Mesendoderm (in vitro differentiated cells): ENCODE measurements at regions not wholly inside any gene's neighbourhood (a gene's known extent, or its start where the extent isn't known, plus 50 kb on each side); places are given as distances from the start of the nearest gene placed in this dataset.

ENCODE experiments used
- DNase-seq: peaks from one replicate; pipeline ENCODE4 v3.0.0; 2013
- H2AK5ac ChIP-seq: 2 replicates; pipeline ENCODE4 v1.6.1; 2013; ENCODE audit warnings: low read length, inconsistent platforms
- H2BK120ac ChIP-seq: 2 replicates; pipeline ENCODE4 v1.6.1; 2013; ENCODE audit warnings: low read depth, mild to moderate bottlenecking, low read length, moderate library complexity, mixed read lengths
- H2BK15ac ChIP-seq: replicated peaks from 2 replicates; pipeline ENCODE4 v1.6.1; 2013; ENCODE audit warnings: low read depth, mild to moderate bottlenecking, moderate library complexity
- H2BK5ac ChIP-seq: 2 replicates; pipeline ENCODE4 v1.6.1; 2013; ENCODE audit warnings: low read length, inconsistent platforms
- H3K18ac ChIP-seq: 2 replicates; pipeline ENCODE4 v1.6.1; 2013; ENCODE audit warnings: mild to moderate bottlenecking, low read length, mixed read lengths
- H3K23ac ChIP-seq: one replicate; pipeline ENCODE4 v1.6.1; 2013; ENCODE audit warnings: low read length
- H3K27ac ChIP-seq: 2 replicates; pipeline ENCODE4 v1.5.1; 2013; ENCODE audit warnings: low read depth, mild to moderate bottlenecking, inconsistent platforms, low read length, moderate library complexity
- H3K27me3 ChIP-seq: 2 replicates; pipeline ENCODE4 v1.6.1; 2013; ENCODE audit warnings: low read length, control low read depth, mild to moderate bottlenecking, inconsistent platforms; ENCODE audit not compliant: insufficient read depth, poor library complexity
- H3K36me3 ChIP-seq: 2 replicates; pipeline ENCODE4 v1.6.1; 2013; ENCODE audit warnings: low read length, inconsistent platforms; ENCODE audit not compliant: control insufficient read depth, insufficient read depth
- H3K4ac ChIP-seq: one replicate; pipeline ENCODE4 v1.6.1; 2013; ENCODE audit warnings: low read depth, mild to moderate bottlenecking, low read length, moderate library complexity
- H3K4me1 ChIP-seq: 2 replicates; pipeline ENCODE4 v1.6.1; 2013; ENCODE audit warnings: low read depth, low read length, inconsistent platforms; ENCODE audit not compliant: control insufficient read depth
- H3K4me2 ChIP-seq: 2 replicates; pipeline ENCODE4 v1.6.1; 2013; ENCODE audit warnings: low read length
- H3K4me3 ChIP-seq: 2 replicates; pipeline ENCODE4 v1.5.1; 2013; ENCODE audit warnings: mild to moderate bottlenecking, low read length
- H3K56ac ChIP-seq: one replicate; pipeline ENCODE4 v1.6.1; 2013; ENCODE audit warnings: low read length
- H3K79me1 ChIP-seq: 2 replicates; pipeline ENCODE4 v1.6.1; 2013; ENCODE audit warnings: low read length, inconsistent platforms
- H3K79me2 ChIP-seq: 2 replicates; pipeline ENCODE4 v1.6.1; 2013; ENCODE audit warnings: mild to moderate bottlenecking, low read length; ENCODE audit not compliant: control insufficient read depth, insufficient read depth
- H3K9ac ChIP-seq: 2 replicates; pipeline ENCODE4 v1.6.1; 2013; ENCODE audit warnings: low read length, inconsistent platforms
- H4K5ac ChIP-seq: one replicate; pipeline ENCODE4 v1.6.1; 2013; ENCODE audit warnings: low read length
- H4K8ac ChIP-seq: one replicate; pipeline ENCODE4 v1.6.1; 2013; ENCODE audit warnings: low read depth, mild to moderate bottlenecking, control low read depth, low read length, moderate library complexity
- WGBS: extraction: QIAGEN DNeasy Blood & Tissue Kit; methylation state at CpG from one replicate; pipeline ENCODE4 v1.1.7; 2013; ENCODE audit warnings: low lambda C conversion rate, missing lambda C conversion rate; ENCODE audit not compliant: insufficient coverage; ENCODE audit errors: extremely low coverage; 5-methylcytosine and 5-hydroxymethylcytosine counted together

DNA sequence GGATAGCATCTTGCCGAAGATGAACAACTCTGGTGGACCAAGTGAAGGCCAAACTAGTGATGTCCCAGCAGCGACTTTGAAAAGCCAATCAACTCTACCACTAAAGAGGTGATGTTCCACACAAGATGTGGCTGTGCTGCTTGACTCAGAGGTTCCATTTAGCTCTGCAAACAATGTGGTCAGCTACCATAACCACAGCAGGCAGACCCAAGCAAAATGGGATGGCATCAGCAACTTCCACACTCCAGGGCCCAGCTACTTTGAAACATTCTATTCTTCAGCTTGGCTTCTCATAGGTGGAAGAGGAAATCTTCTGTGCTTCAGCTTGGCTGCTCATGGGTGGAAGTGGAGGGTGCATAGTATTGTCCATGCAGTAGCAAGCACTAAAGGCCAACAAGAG, 70.5 kb downstream of the IRX2 start:
- Histone ChIP-seq H2BK5ac (no peak overlapping the region), H2BK15ac (no peak overlapping the region), H3K4ac (no peak overlapping the region), H3K18ac (no peak overlapping the region), H3K79me1 (no peaks in the 10 kb centered on the region), H3K79me2 (no peaks in the 10 kb centered on the region), H3K4me3 (no peak overlapping the region), H3K56ac (no peak overlapping the region), H3K36me3 (no peaks in the 10 kb centered on the region), H3K27ac (no peak overlapping the region), H4K5ac (no peak overlapping the region), H2AK5ac (no peak overlapping the region), H3K23ac (no peak overlapping the region), H3K27me3 (no peaks in the 10 kb centered on the region), H2BK120ac (no peak overlapping the region), H3K4me1 (no peaks in the 10 kb centered on the region), H3K9ac (no peak overlapping the region), H4K8ac (no peak overlapping the region), H3K4me2 (no peak overlapping the region)
- no CpG with 5 or more reads among the region's 2 CpGs for whole genome bisulfite sequencing
- no peak for DNase-seq

DNA sequence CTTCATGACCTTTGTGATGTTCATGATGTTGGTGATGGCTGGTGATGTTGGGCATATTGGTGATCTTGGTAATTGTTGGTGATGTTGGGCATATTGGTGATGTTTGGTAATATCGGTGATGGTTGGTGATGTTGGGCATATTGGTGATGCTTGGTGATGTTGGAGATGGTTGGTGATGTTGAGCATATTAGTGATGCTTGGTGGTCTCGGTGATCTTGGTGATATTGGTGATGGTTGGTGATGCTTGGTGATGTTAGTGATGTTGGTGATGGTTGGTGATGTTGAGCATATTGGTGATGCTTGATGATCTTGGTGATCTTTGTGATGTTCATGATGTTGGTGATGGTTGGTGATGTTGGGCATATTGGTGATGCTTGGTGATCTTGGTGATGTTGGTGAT, 73.8 kb downstream of the IRX2 start:
- Histone ChIP-seq H2AK5ac (no peak overlapping the region), H3K9ac (no peak overlapping the region), H4K5ac (no peak overlapping the region), H4K8ac (no peak overlapping the region), H3K27ac (no peak overlapping the region), H2BK15ac (no peak overlapping the region), H3K23ac (no peak overlapping the region), H3K27me3 (no peaks in the 10 kb centered on the region), H3K79me1 (no peaks in the 10 kb centered on the region), H3K36me3 (no peaks in the 10 kb centered on the region), H2BK120ac (no peak overlapping the region), H3K4me3 (no peak overlapping the region), H3K56ac (no peak overlapping the region), H2BK5ac (no peak overlapping the region), H3K18ac (no peak overlapping the region), H3K79me2 (no peaks in the 10 kb centered on the region), H3K4ac (no peak overlapping the region), H3K4me1 (no peaks in the 10 kb centered on the region), H3K4me2 (no peak overlapping the region)
- WGBS = no CpG with 5 or more reads among the region's 2 CpGs
- DNase-seq = no peak

DNA sequence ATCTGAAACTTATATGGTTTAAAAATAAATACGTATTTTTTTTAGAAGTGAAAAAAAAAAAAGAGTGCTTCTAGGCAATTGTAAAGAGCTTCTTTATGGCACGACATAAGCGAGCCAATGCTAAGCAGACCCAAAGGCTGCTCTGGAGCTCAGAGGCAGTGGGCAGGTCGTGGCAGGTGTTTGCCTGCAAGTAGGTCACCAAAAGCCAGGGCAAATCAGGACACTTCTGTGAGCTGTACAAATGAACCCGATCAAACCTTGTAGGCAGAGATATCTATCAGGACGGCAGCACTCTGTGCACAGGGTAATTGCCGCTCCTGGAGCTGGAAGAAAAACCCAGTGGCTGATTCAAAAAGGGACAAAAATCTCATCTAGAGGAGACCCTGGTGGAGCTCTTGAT, 75.9 kb downstream of the IRX2 start:
- no peak overlapping the region for H3K4me3 ChIP-seq
- H3K36me3 ChIP-seq = no peaks in the 10 kb centered on the region
- no peak overlapping the region for H3K23ac ChIP-seq
- no CpG with 5 or more reads among the region's 7 CpGs for WGBS
- DNase-seq = no peak
- H3K4me2 ChIP-seq = no peak overlapping the region
- H4K8ac ChIP-seq = no peak overlapping the region
- no peak overlapping the region for H3K27ac ChIP-seq
- no peak overlapping the region for H3K18ac ChIP-seq
- H2AK5ac ChIP-seq = no peak overlapping the region
- no peak overlapping the region for H2BK5ac ChIP-seq
- no peaks in the 10 kb centered on the region for H3K79me2 ChIP-seq
- H3K9ac ChIP-seq = no peak overlapping the region
- no peak overlapping the region for H4K5ac ChIP-seq
- no peak overlapping the region for H2BK15ac ChIP-seq
- H3K4me1 ChIP-seq = no peaks in the 10 kb centered on the region
- H2BK120ac ChIP-seq = no peak overlapping the region
- H3K56ac ChIP-seq = no peak overlapping the region
- no peaks in the 10 kb centered on the region for H3K79me1 ChIP-seq
- no peak overlapping the region for H3K4ac ChIP-seq
- no peaks in the 10 kb centered on the region for H3K27me3 ChIP-seq

DNA sequence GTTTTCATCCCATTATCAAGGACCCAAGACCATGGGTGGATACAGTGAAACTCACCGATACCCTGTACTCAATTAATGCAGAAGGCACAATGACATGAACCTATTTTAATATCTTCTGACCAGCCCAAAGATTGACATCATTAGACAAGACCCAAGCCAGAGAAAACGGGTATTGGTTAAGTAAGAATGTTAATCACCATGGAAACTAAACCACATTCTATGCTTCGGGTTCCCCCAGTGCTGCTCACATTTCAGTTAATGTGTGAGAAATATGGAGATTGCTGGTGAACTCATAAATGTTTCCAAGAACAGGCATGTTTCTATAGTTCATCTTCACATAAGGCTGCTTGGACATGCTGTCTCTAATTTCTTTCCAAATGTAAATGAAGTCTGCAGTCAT, 77.0 kb downstream of the IRX2 start:
- H3K79me1 ChIP-seq = no peaks in the 10 kb centered on the region
- H3K56ac ChIP-seq = no peak overlapping the region
- no peaks in the 10 kb centered on the region for H3K27me3 ChIP-seq
- H3K4me2 ChIP-seq = no peak overlapping the region
- no peak overlapping the region for H2BK15ac ChIP-seq
- no peaks in the 10 kb centered on the region for H3K79me2 ChIP-seq
- DNase-seq = no peak
- no peak overlapping the region for H3K27ac ChIP-seq
- no peaks in the 10 kb centered on the region for H3K36me3 ChIP-seq
- no peak overlapping the region for H3K4me3 ChIP-seq
- no peak overlapping the region for H3K18ac ChIP-seq
- H3K4ac ChIP-seq = no peak overlapping the region
- no peak overlapping the region for H2AK5ac ChIP-seq
- H3K23ac ChIP-seq = no peak overlapping the region
- H2BK5ac ChIP-seq = no peak overlapping the region
- H3K9ac ChIP-seq = no peak overlapping the region
- no peak overlapping the region for H4K8ac ChIP-seq
- no peak overlapping the region for H2BK120ac ChIP-seq
- H4K5ac ChIP-seq = no peak overlapping the region
- WGBS = no CpG with 5 or more reads among the region's 3 CpGs
- H3K4me1 ChIP-seq = no peaks in the 10 kb centered on the region

DNA sequence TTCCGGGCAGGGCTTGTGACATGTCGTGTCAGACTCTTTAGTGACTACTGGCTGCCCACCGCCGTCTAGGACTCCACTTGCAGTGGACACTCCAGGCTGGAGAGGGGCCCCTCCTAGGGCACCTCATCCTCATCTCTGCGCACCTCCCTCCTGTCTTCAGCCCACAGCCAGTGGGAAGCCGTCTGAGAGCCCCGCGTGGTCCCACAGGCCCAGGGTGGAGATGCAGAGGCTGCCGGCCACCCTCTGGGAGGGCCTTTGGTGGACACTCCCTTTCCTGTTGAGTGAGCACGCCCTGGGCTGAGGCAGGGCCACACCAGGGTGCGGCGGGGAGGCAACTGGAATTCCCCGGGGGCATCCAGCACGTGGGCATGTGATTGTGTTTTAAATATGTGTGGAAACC, 80.5 kb downstream of the IRX2 start:
- H3K18ac ChIP-seq = no peak overlapping the region
- H2BK15ac ChIP-seq = no peak overlapping the region
- H2BK5ac ChIP-seq = no peak overlapping the region
- no peak overlapping the region for H3K4me3 ChIP-seq
- H2AK5ac ChIP-seq = no peak overlapping the region
- no peak overlapping the region for H3K56ac ChIP-seq
- no peak overlapping the region for H3K9ac ChIP-seq
- H3K23ac ChIP-seq = no peak overlapping the region
- H3K27me3 ChIP-seq = no peaks in the 10 kb centered on the region
- no peaks in the 10 kb centered on the region for H3K36me3 ChIP-seq
- no peak overlapping the region for H4K5ac ChIP-seq
- H3K4ac ChIP-seq = no peak overlapping the region
- H3K4me1 ChIP-seq = no peaks in the 10 kb centered on the region
- WGBS = no CpG with 5 or more reads among the region's 14 CpGs
- no peaks in the 10 kb centered on the region for H3K79me2 ChIP-seq
- DNase-seq = no peak
- no peak overlapping the region for H2BK120ac ChIP-seq
- H4K8ac ChIP-seq = no peak overlapping the region
- H3K4me2 ChIP-seq = no peak overlapping the region
- H3K27ac ChIP-seq = no peak overlapping the region
- H3K79me1 ChIP-seq = no peaks in the 10 kb centered on the region

DNA sequence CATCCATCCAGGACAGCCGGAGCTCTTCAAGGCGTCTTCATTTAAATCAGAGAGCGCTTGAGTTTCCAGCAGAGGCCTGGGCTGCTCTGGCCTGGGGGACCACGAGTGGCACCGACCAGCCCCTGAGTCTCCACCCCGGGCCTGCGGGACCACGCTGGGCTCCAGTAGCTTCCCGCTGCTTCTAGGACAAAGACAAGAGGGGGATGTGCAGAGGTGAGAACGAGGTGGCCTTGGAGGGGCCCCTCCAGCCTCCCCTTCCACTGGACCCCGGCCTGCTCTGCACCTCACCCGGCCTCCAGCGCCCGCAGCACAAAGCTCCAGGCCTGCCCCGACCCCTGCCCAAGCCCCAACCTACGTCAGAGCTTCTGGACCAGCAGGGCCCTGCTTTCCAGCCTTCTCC, 81.6 kb downstream of the IRX2 start:
- H2AK5ac ChIP-seq = no peak overlapping the region
- H3K4me3 ChIP-seq = no peak overlapping the region
- H4K5ac ChIP-seq = no peak overlapping the region
- H3K4ac ChIP-seq = no peak overlapping the region
- H3K9ac ChIP-seq = no peak overlapping the region
- H3K18ac ChIP-seq = no peak overlapping the region
- H3K23ac ChIP-seq = no peak overlapping the region
- no peak overlapping the region for H3K4me2 ChIP-seq
- no peak overlapping the region for H2BK5ac ChIP-seq
- H3K56ac ChIP-seq = no peak overlapping the region
- no peak overlapping the region for H2BK15ac ChIP-seq
- H2BK120ac ChIP-seq = no peak overlapping the region
- H3K79me1 ChIP-seq = no peaks in the 10 kb centered on the region
- no peaks in the 10 kb centered on the region for H3K4me1 ChIP-seq
- no peak overlapping the region for H4K8ac ChIP-seq
- no peaks in the 10 kb centered on the region for H3K79me2 ChIP-seq
- DNase-seq = no peak
- no CpG with 5 or more reads among the region's 16 CpGs for WGBS
- H3K36me3 ChIP-seq = no peaks in the 10 kb centered on the region
- no peaks in the 10 kb centered on the region for H3K27me3 ChIP-seq
- no peak overlapping the region for H3K27ac ChIP-seq
